ENCODE measurements at regions not wholly inside any gene's neighbourhood (a gene's known extent, or its start where the extent isn't known, plus 50 kb on each side); places are given as distances from the start of the nearest gene placed in this dataset.

DNA sequence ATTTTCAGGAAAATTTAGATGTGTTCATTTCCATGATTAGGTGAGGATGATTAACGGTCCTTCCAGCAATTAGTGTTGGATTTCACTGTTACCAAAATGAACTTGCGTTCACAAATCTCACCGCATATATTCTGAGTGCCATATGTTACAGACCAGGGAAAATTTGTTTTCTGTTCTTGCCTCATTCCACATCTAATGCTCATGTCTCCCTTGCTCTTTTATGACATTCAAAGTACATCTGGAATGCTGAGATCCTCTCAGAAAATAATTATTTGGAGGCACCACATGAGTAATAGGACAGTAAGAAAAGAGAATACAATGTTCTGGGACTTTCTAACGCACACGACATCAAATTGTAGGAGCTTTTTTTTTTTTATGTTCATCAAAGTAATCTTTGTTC is 406.5 kb downstream of the SHISA9 start:
- no peaks in the 10 kb centered on the region for H3K4me1 ChIP-seq (replicated peaks in 1 of 2; ENCODE audit: control insufficient read depth in 2 of 2, insufficient read depth in 2 of 2, low read length in 2 of 2)
- intact Hi-C loops (cut with micrococcal nuclease), result no loop called here
- in situ Hi-C loops (cut with MboI), result no loop called here
- no peak overlapping the region for H3K4me2 ChIP-seq (ENCODE audit: insufficient read depth, low read length)
- BruUV-seq (replicated peaks), result no TSS peak
- no peaks in the 10 kb centered on the region for H3K9me1 ChIP-seq (ENCODE audit: control insufficient read depth, insufficient read depth, low read length)
- H3K9me3 ChIP-seq (replicated peaks; ENCODE audit: control insufficient read depth, insufficient read depth, low read depth, low read length), result no peaks in the 10 kb centered on the region
- TF ChIP-seq GTF2E2 (tag; IDR thresholded peaks at IDR 0.05) (no peak), U2AF1 (optimal IDR thresholded peaks at IDR 0.05; ENCODE audit: low read depth, low read length) (no peak), ZNF146 (CRISPR knock-in tag; IDR thresholded peaks at IDR 0.05; ENCODE audit: unreplicated experiment) (no peak), BRD4 (IDR thresholded peaks at IDR 0.05) (no peak), ZC3H11A (IDR thresholded peaks at IDR 0.05; ENCODE audit: low read depth, low read length) (no peak), ZNF165 (CRISPR knock-in tag; IDR thresholded peaks at IDR 0.05; ENCODE audit: borderline replicate concordance) (no peak), NR4A1 (CRISPR knock-in tag; IDR thresholded peaks at IDR 0.05) (no peak), NR4A1 (tag; IDR thresholded peaks at IDR 0.05) (no peak), ZBTB17 (CRISPR knock-in tag; IDR thresholded peaks at IDR 0.05) (no peak), SNIP1 (IDR thresholded peaks at IDR 0.05; ENCODE audit: low read depth) (no peak), XRCC5 (IDR thresholded peaks at IDR 0.05; ENCODE audit: low read depth, low read length) (no peak), ZFP30 (CRISPR knock-in tag; IDR thresholded peaks at IDR 0.05; ENCODE audit: borderline replicate concordance) (no peak), FOXK2 (conservative IDR thresholded peaks at IDR 0.05 in 1 of 2, IDR thresholded peaks at IDR 0.05 in 1 of 2; ENCODE audit: low read depth in 2 of 2) (no peak), TEAD4 (IDR thresholded peaks at IDR 0.05; ENCODE audit: low read length) (no peak), TEAD4 (CRISPR knock-in tag; IDR thresholded peaks at IDR 0.05; ENCODE audit: borderline replicate concordance) (no peak), ZNF232 (CRISPR knock-in tag; IDR thresholded peaks at IDR 0.05) (no peak), NCOA1 (IDR thresholded peaks at IDR 0.05; ENCODE audit: low read depth) (no peak)
- TF ChIP-seq, protein P1, sequence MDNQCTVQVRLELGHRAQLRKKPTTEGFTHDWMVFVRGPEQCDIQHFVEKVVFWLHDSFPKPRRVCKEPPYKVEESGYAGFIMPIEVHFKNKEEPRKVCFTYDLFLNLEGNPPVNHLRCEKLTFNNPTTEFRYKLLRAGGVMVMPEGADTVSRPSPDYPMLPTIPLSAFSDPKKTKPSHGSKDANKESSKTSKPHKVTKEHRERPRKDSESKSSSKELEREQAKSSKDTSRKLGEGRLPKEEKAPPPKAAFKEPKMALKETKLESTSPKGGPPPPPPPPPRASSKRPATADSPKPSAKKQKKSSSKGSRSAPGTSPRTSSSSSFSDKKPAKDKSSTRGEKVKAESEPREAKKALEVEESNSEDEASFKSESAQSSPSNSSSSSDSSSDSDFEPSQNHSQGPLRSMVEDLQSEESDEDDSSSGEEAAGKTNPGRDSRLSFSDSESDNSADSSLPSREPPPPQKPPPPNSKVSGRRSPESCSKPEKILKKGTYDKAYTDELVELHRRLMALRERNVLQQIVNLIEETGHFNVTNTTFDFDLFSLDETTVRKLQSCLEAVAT (IDR thresholded peaks at IDR 0.05), result no peak
- no peaks in the 10 kb centered on the region for H3K27me3 ChIP-seq (ENCODE audit: control insufficient read depth in 2 of 2, insufficient read depth in 2 of 2, low read length in 2 of 2)
- H3K79me2 ChIP-seq (ENCODE audit: control insufficient read depth, insufficient read depth, low read length), result no peaks in the 10 kb centered on the region
- H3K4me3 ChIP-seq, result no peak overlapping the region
- H4K20me1 ChIP-seq (replicated peaks; ENCODE audit: control insufficient read depth, insufficient read depth, low read length), result no peaks in the 10 kb centered on the region
- CTCF ChIA-PET (ENCODE audit: low intra/inter-chr PET ratio), result no interaction called here
- no peaks in the 10 kb centered on the region for H3K36me3 ChIP-seq (ENCODE audit: control insufficient read depth, insufficient read depth, low read length)
- H2AFZ ChIP-seq (ENCODE audit: low read depth, low read length), result no peak overlapping the region
- ATAC-seq, result no peak
- WGBS (ENCODE audit: insufficient coverage, low coverage, missing lambda C conversion rate), result 1% methylated on average over 5 of the region's 5 CpGs
- H3K9ac ChIP-seq (ENCODE audit: insufficient read depth in 1 of 2, low read depth in 2 of 2, low read length in 2 of 2), result no peak overlapping the region
- no peak for DNase-seq (ENCODE audit: extremely low read depth in 1 of 4, low spot score in 3 of 4)
- POLR2A ChIA-PET, result no interaction called here
- no peak for FAIRE-seq
- H3K27ac ChIP-seq (ENCODE audit: extremely low read depth, low read depth, low read length), result no peak overlapping the region
